GM23248 (cell line): ENCODE measurements at regions not wholly inside any gene's neighbourhood (a gene's known extent, or its start where the extent isn't known, plus 50 kb on each side); places are given as distances from the start of the nearest gene placed in this dataset.

Experiments used
- DNase-seq: peaks from one replicate; pipeline ENCODE4 v3.0.0-alpha.2; 2015
- H2AFZ ChIP-seq: fragments of 200-600 bp; sonication (generic); 2 replicates; pipeline ENCODE4 v1.6.1; 2016; ENCODE audit warnings: antibody characterized with exemption
- H3F3A ChIP-seq: fragments of 200-600 bp; sonication (generic); 2 replicates; pipeline ENCODE4 v1.6.1; 2016; ENCODE audit warnings: mild to moderate bottlenecking, antibody characterized with exemption, mixed run types; ENCODE audit not compliant: insufficient read depth
- H3K27ac ChIP-seq: fragments of 200-600 bp; sonication (generic); 2 replicates; pipeline ENCODE4 v1.5.1; 2016; ENCODE audit warnings: mild to moderate bottlenecking
- H3K27me3 ChIP-seq: fragments of 200-600 bp; sonication (generic); replicated peaks from 2 replicates; pipeline ENCODE4 v1.6.1; 2016; ENCODE audit warnings: mild to moderate bottlenecking; ENCODE audit not compliant: insufficient read depth
- H3K36me3 ChIP-seq: fragments of 200-600 bp; sonication (generic); 2 replicates; pipeline ENCODE4 v1.6.1; 2016; ENCODE audit warnings: low read depth, mild to moderate bottlenecking
- H3K4me1 ChIP-seq: fragments of 200-600 bp; sonication (generic); 2 replicates; pipeline ENCODE4 v1.6.1; 2016; ENCODE audit warnings: mild to moderate bottlenecking; ENCODE audit not compliant: insufficient read depth
- H3K4me2 ChIP-seq: fragments of 200-600 bp; sonication (generic); one replicate; pipeline ENCODE4 v1.6.1; 2016; ENCODE audit warnings: mild to moderate bottlenecking; ENCODE audit not compliant: unreplicated experiment
- H3K4me3 ChIP-seq: fragments of 200-600 bp; sonication (generic); 2 replicates; pipeline ENCODE4 v1.5.1; 2016; ENCODE audit warnings: mild to moderate bottlenecking
- H3K79me2 ChIP-seq: fragments of 200-600 bp; sonication (generic); 2 replicates; pipeline ENCODE4 v1.6.1; 2016; ENCODE audit warnings: mild to moderate bottlenecking; ENCODE audit not compliant: insufficient read depth
- H3K9ac ChIP-seq: fragments of 200-600 bp; sonication (generic); 2 replicates; pipeline ENCODE4 v1.6.1; 2016; ENCODE audit warnings: mild to moderate bottlenecking
- H3K9me2 ChIP-seq: fragments of 200-600 bp; sonication (generic); 2 replicates; pipeline ENCODE4 v1.6.1; 2016; ENCODE audit warnings: mixed run types, mild to moderate bottlenecking, moderate library complexity; ENCODE audit not compliant: insufficient read depth
- H3K9me3 ChIP-seq: fragments of 200-600 bp; sonication (generic); one replicate; pipeline ENCODE4 v1.6.1; 2017; ENCODE audit warnings: low read depth
- H4K20me1 ChIP-seq: fragments of 200-600 bp; sonication (generic); 2 replicates; pipeline ENCODE4 v1.6.0; 2016; ENCODE audit not compliant: insufficient read depth
- EZH2 ChIP-seq: fragments of 200-600 bp; sonication (generic); IDR thresholded peaks from 2 replicates; pipeline ENCODE4 v1.6.1; 2018; ENCODE audit warnings: antibody characterized with exemption, mild to moderate bottlenecking; ENCODE audit not compliant: insufficient read depth, poor library complexity, severe bottlenecking
- EZH2phosphoT487 ChIP-seq: fragments of 200-600 bp; sonication (generic); IDR thresholded peaks from 2 replicates; pipeline ENCODE4 v1.6.1; 2018; ENCODE audit warnings: antibody characterized with exemption, moderate library complexity, mild to moderate bottlenecking, low read depth; ENCODE audit not compliant: insufficient read depth
- WGBS, 2 experiments: methylation state at CpG; one replicate each; pipeline ENCODE4 v1.1.6; 2015 to 2017; ENCODE audit warnings: low lambda C conversion rate in 2 of 2, low coverage in 1 of 2; ENCODE audit errors: missing lambda C conversion rate in 2 of 2; 5-methylcytosine and 5-hydroxymethylcytosine counted together
- in situ Hi-C: fragments of 300-500 bp; cut with MboI; formaldehyde crosslinking; loops from 2 replicates; pipeline ENCODE4 v1.15.0; 2020

DNA sequence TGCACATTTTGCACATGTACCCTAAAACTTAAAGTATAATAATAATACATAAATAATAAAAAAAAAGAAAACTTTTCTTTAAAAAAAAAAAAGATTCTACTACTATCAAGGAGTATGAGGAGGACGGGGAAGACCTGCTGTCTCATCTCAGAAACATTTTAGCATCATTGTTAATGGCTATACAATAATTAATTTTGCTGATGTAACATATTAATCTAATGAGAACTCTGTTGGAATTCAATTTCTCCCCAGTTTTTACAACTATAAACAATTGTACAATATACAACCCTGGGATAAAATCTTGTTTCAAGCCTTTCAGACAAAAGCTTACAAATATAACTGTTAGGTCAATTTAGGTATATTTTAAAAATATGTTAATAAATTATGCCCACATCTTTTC lies 139.0 kb upstream of the GRIN3A start:
- Histone ChIP-seq H3F3A (no peaks in the 10 kb centered on the region), H3K79me2 (no peaks in the 10 kb centered on the region), H3K9ac (no peak overlapping the region), H3K27ac (no peak overlapping the region), H2AFZ (no peak overlapping the region), H3K4me1 (no peaks in the 10 kb centered on the region), H3K9me2 (no peaks in the 10 kb centered on the region), H3K4me3 (no peak overlapping the region), H3K36me3 (no peaks in the 10 kb centered on the region), H3K4me2 (no peak overlapping the region), H4K20me1 (no peaks in the 10 kb centered on the region), H3K9me3 (no peaks in the 10 kb centered on the region), H3K27me3 (no peaks in the 10 kb centered on the region)
- TF ChIP-seq EZH2 (no peak), EZH2phosphoT487 (no peak)
- WGBS, 2 experiments, result 19 to 28% methylated on average over 1 of the region's 1 CpG
- in situ Hi-C loops, result no loop called here
- no peak for DNase-seq

- no peaks in the 10 kb centered on the region for H3K27me3 ChIP-seq
- WGBS, 2 experiments, result 23 to 29% methylated on average over 2 of the region's 2 CpGs
- no peaks in the 10 kb centered on the region for H3K9me2 ChIP-seq
- in situ Hi-C loops, result no loop called here
- no peak overlapping the region for H3K27ac ChIP-seq
- H3K9ac ChIP-seq, result no peak overlapping the region
- no peaks in the 10 kb centered on the region for H4K20me1 ChIP-seq
- no peak for DNase-seq
- H3K79me2 ChIP-seq, result no peaks in the 10 kb centered on the region
- no peak overlapping the region for H3K4me2 ChIP-seq
- no peak overlapping the region for H3K4me3 ChIP-seq
- H3K36me3 ChIP-seq, result no peaks in the 10 kb centered on the region
- no peak overlapping the region for H2AFZ ChIP-seq
- no peaks in the 10 kb centered on the region for H3K4me1 ChIP-seq
- no peak for TF ChIP-seq EZH2phosphoT487
- TF ChIP-seq EZH2, result no peak
- no peaks in the 10 kb centered on the region for H3K9me3 ChIP-seq
- H3F3A ChIP-seq, result no peaks in the 10 kb centered on the region
Observed at GRCh38 chr9:101861472-101861871, 123.0 kb upstream of the GRIN3A start.

DNA sequence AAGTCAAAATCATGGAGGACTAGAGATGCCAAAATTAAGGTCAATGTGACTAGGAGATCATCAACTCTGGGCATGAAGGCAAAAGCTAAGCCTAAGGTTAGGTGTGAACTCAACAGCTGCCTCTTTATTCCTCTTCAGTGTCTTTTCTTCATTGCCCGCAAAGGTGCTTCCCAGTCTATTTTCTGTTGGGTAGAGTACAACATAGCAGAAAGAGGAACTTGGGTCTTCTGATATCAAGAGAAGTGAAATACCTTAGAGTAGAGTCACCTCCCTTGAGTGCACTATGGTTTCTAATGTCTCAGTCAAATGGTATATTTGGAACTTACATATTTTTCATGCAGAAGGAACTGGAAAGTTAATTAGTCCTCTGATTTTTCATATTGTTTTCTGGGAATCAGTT lies 122.5 kb upstream of the GRIN3A start:
- Histone ChIP-seq H3K4me2 (no peak overlapping the region), H3K9me2 (no peaks in the 10 kb centered on the region), H3K4me1 (no peaks in the 10 kb centered on the region), H3K9ac (no peak overlapping the region), H3K27ac (no peak overlapping the region), H4K20me1 (no peaks in the 10 kb centered on the region), H3K36me3 (no peaks in the 10 kb centered on the region), H3F3A (no peaks in the 10 kb centered on the region), H3K4me3 (no peak overlapping the region), H2AFZ (no peak overlapping the region), H3K79me2 (no peaks in the 10 kb centered on the region), H3K27me3 (no peaks in the 10 kb centered on the region), H3K9me3 (no peaks in the 10 kb centered on the region)
- DNase-seq, result no peak
- TF ChIP-seq EZH2phosphoT487 (no peak), EZH2 (no peak)
- in situ Hi-C loops, result no loop called here
- WGBS, 2 experiments, result 69 to 80% methylated on average over 1 of the region's 1 CpG

DNA sequence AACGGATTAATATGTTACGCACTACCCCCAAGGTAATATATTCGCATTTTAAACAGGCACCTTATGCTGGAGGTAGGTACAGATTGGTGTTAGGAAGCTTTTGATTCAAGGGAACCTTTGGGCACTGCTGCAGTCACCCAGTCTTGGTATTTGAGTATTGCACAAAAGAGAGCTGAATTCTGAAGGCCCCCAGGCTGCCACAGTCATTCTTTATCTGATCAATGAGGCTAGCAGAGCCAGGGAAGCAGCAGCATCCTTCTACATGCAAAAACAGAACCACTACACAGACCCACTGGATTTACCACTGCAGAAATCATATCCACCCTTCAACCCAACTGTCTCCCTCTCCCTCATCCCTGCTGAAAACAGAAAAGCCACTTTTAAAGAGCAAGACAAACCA lies 121.2 kb upstream of the GRIN3A start:
- Histone ChIP-seq H3K4me3 (no peak overlapping the region), H3K9me2 (no peaks in the 10 kb centered on the region), H3K4me2 (no peak overlapping the region), H3F3A (no peaks in the 10 kb centered on the region), H4K20me1 (no peaks in the 10 kb centered on the region), H2AFZ (no peak overlapping the region), H3K36me3 (no peaks in the 10 kb centered on the region), H3K27me3 (no peaks in the 10 kb centered on the region), H3K4me1 (no peaks in the 10 kb centered on the region), H3K9me3 (no peaks in the 10 kb centered on the region), H3K79me2 (no peaks in the 10 kb centered on the region), H3K27ac (no peak overlapping the region), H3K9ac (no peak overlapping the region)
- 47 to 49% methylated on average over 3 of the region's 3 CpGs for WGBS, 2 experiments
- TF ChIP-seq EZH2 (no peak), EZH2phosphoT487 (no peak)
- no peak for DNase-seq
- in situ Hi-C loops, result no loop called here

DNA sequence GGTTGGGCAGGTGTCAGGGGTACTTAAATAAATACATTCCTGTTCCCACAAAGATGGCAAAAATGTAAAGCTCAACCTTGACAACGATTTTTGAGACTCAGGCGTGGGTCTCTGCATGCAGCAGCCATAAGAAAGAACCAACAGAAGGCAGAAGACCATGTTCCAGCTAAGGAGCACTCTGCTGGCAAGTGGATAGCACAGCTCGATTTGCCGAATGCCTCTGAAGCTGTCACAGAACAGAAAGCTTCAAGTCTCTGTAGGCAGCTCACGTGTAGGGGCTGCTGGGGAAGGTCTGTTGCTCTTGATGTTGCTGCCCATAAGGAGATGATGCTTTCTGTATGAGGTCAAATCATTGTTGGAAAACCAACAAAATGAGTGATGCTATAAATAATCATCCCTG lies 119.6 kb upstream of the GRIN3A start:
- in situ Hi-C loops, result no loop called here
- Histone ChIP-seq H3K9ac (no peak overlapping the region), H3K36me3 (no peaks in the 10 kb centered on the region), H3F3A (no peaks in the 10 kb centered on the region), H3K4me3 (no peak overlapping the region), H3K4me2 (no peak overlapping the region), H3K4me1 (no peaks in the 10 kb centered on the region), H4K20me1 (no peaks in the 10 kb centered on the region), H3K9me2 (no peaks in the 10 kb centered on the region), H3K27me3 (no peaks in the 10 kb centered on the region), H3K9me3 (no peaks in the 10 kb centered on the region), H3K79me2 (no peaks in the 10 kb centered on the region), H2AFZ (no peak overlapping the region), H3K27ac (no peak overlapping the region)
- WGBS, 2 experiments, result 9 to 19% methylated on average over 5 of the region's 5 CpGs
- TF ChIP-seq EZH2 (no peak), EZH2phosphoT487 (no peak)
- no peak for DNase-seq
